Lung (tissue), 11 donors: ENCODE measurements at regions not wholly inside any gene's neighbourhood (a gene's known extent, or its start where the extent isn't known, plus 50 kb on each side); places are given as distances from the start of the nearest gene placed in this dataset.

ENCODE experiments used
- ATAC-seq: fragments of 200-7000 bp; cut with Tn5 transposase; one replicate; pipeline ENCODE4 v1.9.1; 2020; ENCODE audit warnings: moderate number of reproducible peaks; ENCODE audit not compliant: insufficient read depth, low FRiP score
- DNase-seq, 3 donors: peaks; one replicate each; pipeline ENCODE4 v3.0.0-alpha.2; 2013 to 2017
- H3K27ac ChIP-seq, 2 donors: one replicate each; pipeline ENCODE4 v1.5.1; 2013; ENCODE audit warnings: mild to moderate bottlenecking in 2 of 2, moderate library complexity in 2 of 2, control low read depth in 1 of 2, inconsistent platforms in 1 of 2, low read depth in 1 of 2, low read length in 1 of 2
- H3K27me3 ChIP-seq, 3 donors: one replicate each; pipeline ENCODE4 v1.5.1; 2013; ENCODE audit warnings: low read length in 2 of 3; ENCODE audit not compliant: control insufficient read depth in 3 of 3, insufficient read depth in 3 of 3
- H3K36me3 ChIP-seq, 4 donors: one replicate each; pipeline ENCODE4 v1.5.1; 2013; ENCODE audit warnings: low read length in 4 of 4, mild to moderate bottlenecking in 1 of 4, moderate library complexity in 1 of 4; ENCODE audit not compliant: control insufficient read depth in 4 of 4, insufficient read depth in 4 of 4
- H3K4me1 ChIP-seq, 5 donors: one replicate each; pipeline ENCODE4 v1.5.1; 2013; ENCODE audit warnings: low read length in 5 of 5, mild to moderate bottlenecking in 2 of 5, moderate library complexity in 1 of 5; ENCODE audit not compliant: control insufficient read depth in 5 of 5, insufficient read depth in 5 of 5
- H3K4me3 ChIP-seq: one replicate; pipeline ENCODE4 v1.5.1; 2013; ENCODE audit warnings: mild to moderate bottlenecking, control low read depth, moderate library complexity
- H3K9ac ChIP-seq, 2 donors: one replicate each; pipeline ENCODE4 v1.5.1; 2013; ENCODE audit warnings: low read length in 2 of 2, control low read depth in 1 of 2; ENCODE audit not compliant: insufficient read depth in 1 of 2
- H3K9me3 ChIP-seq, 4 donors: one replicate each; pipeline ENCODE4 v1.5.1; 2013; ENCODE audit warnings: low read length in 3 of 4, mild to moderate bottlenecking in 1 of 4, moderate library complexity in 1 of 4; ENCODE audit not compliant: control insufficient read depth in 4 of 4, insufficient read depth in 3 of 4
- WGBS, 2 donors: extraction: QIAGEN DNeasy Blood & Tissue Kit; methylation state at CpG; one replicate each; pipeline ENCODE4 v1.1.7; 2013; 5-methylcytosine and 5-hydroxymethylcytosine counted together
- TF ChIP-seq, protein P1 (sequence below): IDR thresholded peaks from 2 replicates; pipeline ENCODE4 v1.5.1; 2012; ENCODE audit warnings: mild to moderate bottlenecking; ENCODE audit errors: control extremely low read depth, extremely low read depth
- donor health status: control.
- donor health status: control.
- donor health status: Bipolar disorder and iron deficiency.
- donor health status: healthy.
- donor health status: DM: yes; HTN: yes; CAD: no.

DNA sequence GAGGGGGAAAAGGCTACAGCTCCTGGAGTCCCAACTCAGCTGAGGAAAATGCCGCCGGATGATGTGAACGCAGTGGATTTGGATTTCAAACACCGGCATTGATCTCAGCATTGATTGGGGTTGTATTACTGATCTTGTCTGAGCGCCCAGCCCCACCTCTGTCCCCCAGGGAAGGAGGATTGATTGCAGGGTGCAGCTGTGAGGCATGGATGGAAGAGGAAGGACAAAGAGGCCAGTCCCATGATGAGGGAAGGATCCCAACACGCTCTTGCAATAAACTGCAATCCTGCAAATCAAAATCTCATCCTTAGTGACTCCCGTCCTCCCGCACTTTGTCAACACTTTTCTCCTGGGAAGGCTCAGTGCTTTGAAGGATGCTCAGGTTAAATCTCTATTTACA lies 242.3 kb upstream of the PROX1 start:
- no peak overlapping the region for H3K27ac ChIP-seq
- DNase-seq (no peak), ATAC-seq (no peak)
- H3K27me3 ChIP-seq, result peaks cover 0 to 2% (median 2%) of the 10 kb centered on the region in 3 donors
- no peak overlapping the region for H3K4me3 ChIP-seq
- H3K9ac ChIP-seq, result no peak overlapping the region
- peaks cover 0 to 5% (median 0%) of the 10 kb centered on the region in 4 donors for H3K9me3 ChIP-seq
- TF ChIP-seq, protein P1, sequence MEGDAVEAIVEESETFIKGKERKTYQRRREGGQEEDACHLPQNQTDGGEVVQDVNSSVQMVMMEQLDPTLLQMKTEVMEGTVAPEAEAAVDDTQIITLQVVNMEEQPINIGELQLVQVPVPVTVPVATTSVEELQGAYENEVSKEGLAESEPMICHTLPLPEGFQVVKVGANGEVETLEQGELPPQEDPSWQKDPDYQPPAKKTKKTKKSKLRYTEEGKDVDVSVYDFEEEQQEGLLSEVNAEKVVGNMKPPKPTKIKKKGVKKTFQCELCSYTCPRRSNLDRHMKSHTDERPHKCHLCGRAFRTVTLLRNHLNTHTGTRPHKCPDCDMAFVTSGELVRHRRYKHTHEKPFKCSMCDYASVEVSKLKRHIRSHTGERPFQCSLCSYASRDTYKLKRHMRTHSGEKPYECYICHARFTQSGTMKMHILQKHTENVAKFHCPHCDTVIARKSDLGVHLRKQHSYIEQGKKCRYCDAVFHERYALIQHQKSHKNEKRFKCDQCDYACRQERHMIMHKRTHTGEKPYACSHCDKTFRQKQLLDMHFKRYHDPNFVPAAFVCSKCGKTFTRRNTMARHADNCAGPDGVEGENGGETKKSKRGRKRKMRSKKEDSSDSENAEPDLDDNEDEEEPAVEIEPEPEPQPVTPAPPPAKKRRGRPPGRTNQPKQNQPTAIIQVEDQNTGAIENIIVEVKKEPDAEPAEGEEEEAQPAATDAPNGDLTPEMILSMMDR, result no peak
- no peaks in the 10 kb centered on the region for H3K4me1 ChIP-seq
- H3K36me3 ChIP-seq, result no peaks in the 10 kb centered on the region
- 85 to 89% methylated on average over 8 of the region's 8 CpGs for WGBS, 2 donors

DNA sequence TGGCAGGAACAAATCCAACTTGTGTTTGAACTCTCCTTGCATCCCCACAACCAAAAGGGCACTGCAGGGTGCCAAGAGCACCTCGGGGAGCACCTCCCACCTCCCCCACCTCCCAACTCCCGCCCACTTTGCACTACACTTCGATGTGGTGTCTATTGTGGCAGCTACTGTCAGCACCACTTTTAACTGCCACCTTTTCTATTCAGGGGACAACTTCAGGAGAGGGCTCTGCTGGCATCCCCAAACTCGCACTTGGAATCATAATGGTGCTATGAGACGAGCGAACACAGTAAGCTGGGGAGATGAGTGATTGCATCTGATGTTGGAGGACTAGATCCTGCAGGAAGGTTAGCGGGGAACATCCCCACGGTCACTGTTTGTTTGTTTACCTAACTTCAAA lies 238.2 kb upstream of the PROX1 start:
- DNase-seq, result no peak
- WGBS, 2 donors, result 72 to 83% methylated on average over 7 to 8 of the region's 8 CpGs
- Histone ChIP-seq H3K27ac (no peak overlapping the region), H3K4me3 (no peak overlapping the region), H3K9ac (no peak overlapping the region), H3K27me3 (peaks cover 0 to 2% (median 0%) of the 10 kb centered on the region in 3 donors), H3K9me3 (peaks cover 0 to 7% (median 0%) of the 10 kb centered on the region in 4 donors), H3K4me1 (no peaks in the 10 kb centered on the region), H3K36me3 (no peaks in the 10 kb centered on the region)
- no peak for ATAC-seq
- TF ChIP-seq, protein P1, result no peak

GRCh38 chr1:213750231-213751063 lies 237.3 kb upstream of the PROX1 start:
- no peak overlapping the region for H3K9ac ChIP-seq
- no peaks in the 10 kb centered on the region for H3K4me1 ChIP-seq
- H3K27ac ChIP-seq, result no peak overlapping the region
- no peak overlapping the region for H3K4me3 ChIP-seq
- peaks cover 0 to under 1% (median 0%) of the 10 kb centered on the region in 3 donors for H3K27me3 ChIP-seq
- peaks cover 0 to 4% (median 0%) of the 10 kb centered on the region in 4 donors for H3K9me3 ChIP-seq
- 33 to 43% methylated on average over 6 of the region's 6 CpGs for WGBS, 2 donors
- no peak for DNase-seq
- ATAC-seq, result no peak
- H3K36me3 ChIP-seq, result no peaks in the 10 kb centered on the region
- TF ChIP-seq, protein P1, result no peak
